ENCODE measurements at regions not wholly inside any gene's neighbourhood (a gene's known extent, or its start where the extent isn't known, plus 50 kb on each side); places are given as distances from the start of the nearest gene placed in this dataset.
"Not testable (repeated sequence)": the region's sequence is repeated elsewhere in the genome, so short reads cannot be mapped to it uniquely, and the experiment has no call there.

GRCh38 chr9:34907044-34907443, 51.0 kb upstream of the PHF24 start:
- no peak for DNase-seq

DNA sequence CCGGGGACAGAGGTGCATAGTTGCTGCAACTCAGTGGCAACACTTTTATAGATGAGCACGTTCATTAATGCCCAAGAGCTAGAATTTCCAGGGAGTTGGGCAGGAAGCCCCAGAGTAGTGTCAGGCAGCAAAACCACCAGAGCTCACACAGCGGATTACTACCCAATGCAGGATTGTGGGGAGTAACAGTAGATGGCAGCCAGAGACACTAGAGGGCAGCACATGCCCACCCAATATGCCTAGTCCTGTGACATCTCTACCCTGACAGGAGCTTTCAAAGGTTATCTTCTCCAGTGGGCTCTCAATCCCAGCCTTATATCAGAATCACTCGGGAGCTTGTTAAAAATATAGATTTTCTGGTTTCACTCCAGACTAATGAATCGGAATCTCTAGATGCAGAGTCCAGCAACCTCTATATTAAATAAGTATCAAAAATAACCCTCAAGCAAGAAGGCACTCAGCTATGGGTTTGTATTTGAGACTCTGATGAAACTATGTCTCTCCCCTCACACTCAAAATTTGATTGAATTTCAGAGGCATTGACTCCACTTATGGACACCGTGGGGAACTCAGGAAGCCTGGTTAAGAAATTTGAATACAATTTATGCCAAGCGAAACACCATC, 58.4 kb upstream of the PHF24 start:
- peak; percentile 65 for DNase-seq

GRCh38 chr9:34898846-34899245, 59.2 kb upstream of the PHF24 start:
- no peak for DNase-seq

GRCh38 chr9:34896112-34896511, 62.0 kb upstream of the PHF24 start:
- no peak for DNase-seq

DNA sequence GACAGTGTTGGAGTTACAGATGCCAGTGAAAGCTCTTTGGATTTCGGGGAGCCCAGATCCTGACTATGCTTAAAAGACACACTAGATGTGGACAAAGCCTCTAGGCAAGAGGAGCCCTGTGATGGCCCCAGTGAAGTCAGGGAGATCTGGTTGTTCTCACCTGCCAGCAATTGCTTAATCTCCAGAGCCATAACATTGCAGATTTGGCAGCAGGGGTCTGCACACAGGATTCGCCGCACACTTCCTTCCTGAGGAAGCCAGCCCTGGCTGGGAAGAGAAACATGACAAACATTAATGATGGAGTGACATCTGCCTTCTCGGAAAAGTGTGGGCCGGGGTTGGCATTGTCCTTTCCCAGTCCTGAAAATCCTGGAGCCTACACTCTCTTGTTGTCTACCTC, 65.2 kb upstream of the PHF24 start:
- no peak for DNase-seq

- DNase-seq: no peak
Observed at GRCh38 chr9:34891386-34891785, 66.7 kb upstream of the PHF24 start.

GRCh38 chr9:34887841-34888240, 70.2 kb upstream of the PHF24 start:
- no peak for DNase-seq

GRCh38 chr9:34884747-34885189, 73.3 kb upstream of the PHF24 start:
- no peak for DNase-seq

DNA sequence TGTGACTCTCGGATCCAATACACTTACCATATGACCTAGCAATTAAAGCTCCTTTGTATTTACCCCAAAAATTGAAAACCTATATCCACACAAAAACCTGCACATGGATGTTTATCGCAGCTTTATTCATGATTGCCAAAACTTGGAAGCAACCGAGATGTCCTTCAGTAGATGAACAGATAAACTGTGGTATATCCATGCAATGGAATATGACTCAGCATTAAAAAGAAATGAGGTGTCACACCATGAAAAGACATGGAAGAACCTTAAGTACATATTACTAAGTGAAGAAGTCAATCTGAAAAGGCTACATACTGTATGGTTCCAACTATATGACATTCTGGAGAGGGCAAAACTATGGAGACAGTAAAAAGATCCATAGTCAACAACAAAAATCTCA, 82.0 kb upstream of the PHF24 start:
- no peak for DNase-seq

DNA sequence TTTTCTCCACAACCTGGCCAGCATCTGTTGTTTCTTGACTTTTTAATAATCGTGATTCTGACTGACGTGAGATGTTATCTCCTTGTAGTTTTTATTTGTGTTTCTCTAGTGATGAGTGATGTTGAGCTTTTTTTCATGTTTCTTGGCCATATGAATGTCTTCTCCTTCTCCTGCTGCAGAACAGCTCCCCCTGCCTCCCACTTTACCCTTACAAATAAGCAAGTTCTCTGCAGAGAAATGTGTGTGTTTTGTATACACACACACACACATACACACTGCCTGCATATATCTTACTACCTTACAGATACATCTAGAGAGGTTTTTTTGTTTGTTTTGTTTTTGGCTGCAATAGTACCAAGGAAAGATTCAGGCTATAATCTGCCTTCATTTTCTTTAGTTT, 88.7 kb upstream of the PHF24 start:
- no peak for DNase-seq

DNA sequence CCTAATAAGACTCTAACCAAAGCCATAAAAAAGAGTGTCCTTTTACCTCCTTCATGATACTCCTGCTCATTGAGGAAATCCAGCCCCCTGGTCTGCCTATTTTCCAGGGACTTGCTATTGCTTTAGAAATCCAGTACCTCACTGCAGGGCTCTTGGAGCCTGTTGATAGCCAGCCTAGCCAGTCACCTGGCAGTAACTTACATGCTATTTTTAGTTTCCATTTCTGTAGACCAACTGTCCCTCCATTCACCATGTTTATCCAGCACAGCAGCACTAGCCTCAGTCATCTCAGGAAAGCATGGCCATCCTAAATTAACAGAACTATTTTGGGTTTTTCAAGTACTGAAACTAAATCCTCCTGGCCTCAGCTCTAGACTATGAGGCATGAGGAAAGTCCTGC, 91.5 kb upstream of the PHF24 start:
- no peak for DNase-seq

DNA sequence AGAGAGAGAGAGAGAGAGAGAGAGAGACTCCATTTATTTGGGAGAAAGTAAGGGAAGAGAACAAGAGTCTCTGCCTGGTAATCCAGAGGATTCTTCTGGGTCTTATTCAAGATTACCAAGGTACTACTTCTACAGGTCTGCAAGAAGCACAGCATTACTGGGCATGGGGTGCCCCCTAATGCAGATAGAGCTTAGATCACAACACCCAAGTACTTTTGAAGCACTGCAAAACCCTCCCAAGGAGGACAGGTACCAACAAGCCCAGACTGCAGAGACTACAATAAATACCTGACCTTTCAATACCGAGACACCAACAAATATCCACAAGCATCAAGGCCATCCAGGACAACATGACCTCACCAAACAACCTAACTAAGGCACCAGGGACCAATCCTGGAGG, 94.7 kb upstream of the PHF24 start:
- no peak for DNase-seq

DNA sequence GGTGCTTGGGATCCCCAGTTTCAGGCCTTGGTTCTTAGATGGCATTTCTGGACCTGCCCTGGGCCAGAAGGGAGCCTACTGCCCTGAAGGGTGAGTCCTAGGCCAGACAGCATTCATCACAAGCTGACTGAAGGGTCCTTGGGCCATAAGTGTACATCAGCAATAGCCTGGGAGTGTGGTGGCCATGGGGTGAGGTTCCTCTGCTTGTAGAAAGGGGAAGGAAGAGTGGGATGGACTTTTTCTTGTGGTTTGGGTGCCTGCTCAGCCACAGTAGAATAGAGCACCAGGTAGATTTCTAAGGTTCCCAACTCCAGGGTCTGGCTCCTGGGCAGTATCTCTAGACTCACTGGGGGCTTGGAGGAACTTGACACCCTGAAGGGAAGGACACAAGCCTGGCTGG, 95.2 kb upstream of the PHF24 start:
- no peak for DNase-seq

- DNase-seq: no peak
Observed at GRCh38 chr9:34862043-34862442, 96.0 kb upstream of the PHF24 start.

- not testable (repeated sequence) for DNase-seq
Observed at GRCh38 chr9:34855016-34855415, 103.1 kb upstream of the PHF24 start.

DNA sequence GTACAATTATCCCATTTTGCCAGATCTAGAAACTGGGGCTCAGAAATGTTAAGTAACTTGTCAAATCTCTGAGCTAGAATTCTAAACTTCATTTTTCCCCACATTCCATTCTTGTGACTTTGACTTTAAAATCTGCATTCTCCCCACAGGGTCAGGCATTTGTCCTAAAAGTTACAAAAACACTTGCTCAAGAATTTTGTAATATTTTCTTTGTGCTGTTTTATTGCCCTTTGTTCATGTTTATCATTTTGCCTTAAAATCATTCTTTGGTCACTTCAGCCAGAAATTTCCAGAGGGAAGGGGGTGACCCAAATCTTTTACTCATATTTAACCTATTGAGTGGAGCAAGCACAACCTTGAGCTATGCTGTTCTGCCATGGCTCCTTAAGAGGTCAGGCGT, 120.1 kb upstream of the CCL21 start:
- DNase-seq: no peak

- no peak for DNase-seq
Observed at GRCh38 chr9:34826999-34827538, 117.1 kb upstream of the CCL21 start.

GRCh38 chr9:34825775-34826174, 115.8 kb upstream of the CCL21 start:
- DNase-seq: no peak

- no peak for DNase-seq
Observed at GRCh38 chr9:34823778-34824177, 113.8 kb upstream of the CCL21 start.

- no peak for DNase-seq
Observed at GRCh38 chr9:34810187-34810524, 100.2 kb upstream of the CCL21 start.

GRCh38 chr9:34809504-34810186, 99.7 kb upstream of the CCL21 start:
- no peak for DNase-seq

GRCh38 chr9:34802916-34803315, 93.0 kb upstream of the CCL21 start:
- no peak for DNase-seq

GRCh38 chr9:34797367-34797766, 87.4 kb upstream of the CCL21 start:
- no peak for DNase-seq

GRCh38 chr9:34796924-34797323, 87.0 kb upstream of the CCL21 start:
- no peak for DNase-seq

- no peak for DNase-seq
Observed at GRCh38 chr9:34793428-34793827, 83.5 kb upstream of the CCL21 start.

Data from fibroblast of skin of right quadriceps (primary cell).